ENCODE measurements at regions not wholly inside any gene's neighbourhood (a gene's known extent, or its start where the extent isn't known, plus 50 kb on each side); places are given as distances from the start of the nearest gene placed in this dataset.

DNA sequence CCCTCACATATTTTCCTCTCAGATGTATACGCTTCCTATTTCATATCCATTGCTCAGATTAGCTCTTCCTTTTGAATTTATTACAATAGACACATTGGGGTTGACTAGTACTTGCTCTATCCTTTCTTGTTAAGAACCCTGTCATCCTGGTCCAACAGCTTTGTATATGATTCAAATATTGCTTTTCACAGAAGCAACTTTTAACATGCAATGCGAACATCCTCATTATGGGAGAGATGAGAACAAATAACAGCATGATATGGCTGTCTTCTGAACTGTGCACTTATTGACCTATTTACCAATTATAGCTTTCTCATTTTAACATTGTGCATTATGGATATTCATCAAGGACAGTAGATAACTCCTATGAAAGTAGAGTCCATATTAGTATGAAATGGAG is 510.8 kb downstream of the PTPRC start:
- TF ChIP-seq, protein P1, sequence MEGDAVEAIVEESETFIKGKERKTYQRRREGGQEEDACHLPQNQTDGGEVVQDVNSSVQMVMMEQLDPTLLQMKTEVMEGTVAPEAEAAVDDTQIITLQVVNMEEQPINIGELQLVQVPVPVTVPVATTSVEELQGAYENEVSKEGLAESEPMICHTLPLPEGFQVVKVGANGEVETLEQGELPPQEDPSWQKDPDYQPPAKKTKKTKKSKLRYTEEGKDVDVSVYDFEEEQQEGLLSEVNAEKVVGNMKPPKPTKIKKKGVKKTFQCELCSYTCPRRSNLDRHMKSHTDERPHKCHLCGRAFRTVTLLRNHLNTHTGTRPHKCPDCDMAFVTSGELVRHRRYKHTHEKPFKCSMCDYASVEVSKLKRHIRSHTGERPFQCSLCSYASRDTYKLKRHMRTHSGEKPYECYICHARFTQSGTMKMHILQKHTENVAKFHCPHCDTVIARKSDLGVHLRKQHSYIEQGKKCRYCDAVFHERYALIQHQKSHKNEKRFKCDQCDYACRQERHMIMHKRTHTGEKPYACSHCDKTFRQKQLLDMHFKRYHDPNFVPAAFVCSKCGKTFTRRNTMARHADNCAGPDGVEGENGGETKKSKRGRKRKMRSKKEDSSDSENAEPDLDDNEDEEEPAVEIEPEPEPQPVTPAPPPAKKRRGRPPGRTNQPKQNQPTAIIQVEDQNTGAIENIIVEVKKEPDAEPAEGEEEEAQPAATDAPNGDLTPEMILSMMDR (IDR thresholded peaks at IDR 0.05), result no peak
- no peak for TF ChIP-seq EZH2 (IDR thresholded peaks at IDR 0.05)

Data from neural progenitor cell (in vitro differentiated cells).